GM10248 (cell line): ENCODE measurements at regions not wholly inside any gene's neighbourhood (a gene's known extent, or its start where the extent isn't known, plus 50 kb on each side); places are given as distances from the start of the nearest gene placed in this dataset.

ENCODE experiments used
- CTCF ChIA-PET: fragments of 300-600 bp; sonication (Branson Sonifier 250); formaldehyde crosslinking; extraction: SDS; loops from one replicate; lab custom pipeline; 2021; ENCODE audit warnings: antibody characterized with exemption; lab: Yijun Ruan, JAX
- POLR2A ChIA-PET: fragments of 350-650 bp; sonication (Branson Sonifier 250); formaldehyde crosslinking; extraction: SDS; loops from one replicate; lab custom pipeline; 2020; ENCODE audit warnings: antibody characterized with exemption; lab: Yijun Ruan, JAX
- DNase-seq: peaks from one replicate; pipeline ENCODE4 v3.0.0; 2012; ENCODE audit errors: extremely low spot score
- TF ChIP-seq, protein P1 (sequence below): IDR thresholded peaks from 2 replicates; pipeline ENCODE4 v1.5.1; 2012; ENCODE audit warnings: mild to moderate bottlenecking, low read depth; ENCODE audit errors: extremely low read depth, missing control alignments, control extremely low read depth

DNA sequence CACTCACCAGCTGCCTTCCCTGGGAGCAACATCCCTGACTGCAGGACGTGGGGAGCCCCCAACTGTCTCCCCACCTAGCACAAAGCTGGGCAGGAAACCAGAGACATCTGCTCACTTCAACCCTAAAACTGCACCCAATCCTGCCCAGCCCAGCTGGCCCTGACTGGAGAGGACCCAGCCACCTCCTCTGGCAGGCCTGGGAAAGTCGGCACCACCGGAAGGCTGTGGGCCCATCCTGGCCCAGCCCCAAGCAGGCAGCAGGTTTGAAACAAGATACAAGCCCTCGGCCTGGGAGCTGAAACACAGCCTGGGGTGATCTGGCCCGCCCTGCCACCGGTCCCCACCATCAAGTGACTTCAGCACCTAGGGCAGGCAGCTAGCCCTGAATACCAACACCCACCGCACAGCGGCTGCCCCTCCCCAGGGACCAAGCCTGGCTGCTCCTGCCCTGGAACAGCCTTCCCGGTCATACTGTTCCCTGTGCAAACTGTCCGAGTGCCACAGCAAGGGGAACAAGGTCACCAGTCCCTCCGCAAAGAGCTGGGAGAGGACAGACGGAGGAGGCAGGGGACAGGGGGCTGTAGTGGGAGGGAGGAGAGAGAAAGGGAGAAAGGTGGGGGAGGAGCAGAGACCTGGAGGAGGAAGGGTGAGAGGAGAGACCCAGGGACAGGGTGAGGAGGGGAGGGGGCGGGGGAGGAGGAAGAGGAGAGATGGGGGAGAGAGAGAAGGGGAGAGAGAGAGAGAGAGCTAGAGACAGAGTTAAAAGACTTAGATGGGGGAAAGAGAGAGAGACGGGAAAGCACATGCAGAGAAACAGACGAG, 115.7 kb downstream of the RFLNA start:
- DNase-seq: no peak
- ChIA-PET POLR2A (no interaction called here), CTCF (interaction anchor here (1.3 to 3.6 kb wide), 2 partner anchors 12 to 356 kb away, joined by 3 to 12 read pairs; no protein-coding TSS in a partner anchor)
- TF ChIP-seq, protein P1, sequence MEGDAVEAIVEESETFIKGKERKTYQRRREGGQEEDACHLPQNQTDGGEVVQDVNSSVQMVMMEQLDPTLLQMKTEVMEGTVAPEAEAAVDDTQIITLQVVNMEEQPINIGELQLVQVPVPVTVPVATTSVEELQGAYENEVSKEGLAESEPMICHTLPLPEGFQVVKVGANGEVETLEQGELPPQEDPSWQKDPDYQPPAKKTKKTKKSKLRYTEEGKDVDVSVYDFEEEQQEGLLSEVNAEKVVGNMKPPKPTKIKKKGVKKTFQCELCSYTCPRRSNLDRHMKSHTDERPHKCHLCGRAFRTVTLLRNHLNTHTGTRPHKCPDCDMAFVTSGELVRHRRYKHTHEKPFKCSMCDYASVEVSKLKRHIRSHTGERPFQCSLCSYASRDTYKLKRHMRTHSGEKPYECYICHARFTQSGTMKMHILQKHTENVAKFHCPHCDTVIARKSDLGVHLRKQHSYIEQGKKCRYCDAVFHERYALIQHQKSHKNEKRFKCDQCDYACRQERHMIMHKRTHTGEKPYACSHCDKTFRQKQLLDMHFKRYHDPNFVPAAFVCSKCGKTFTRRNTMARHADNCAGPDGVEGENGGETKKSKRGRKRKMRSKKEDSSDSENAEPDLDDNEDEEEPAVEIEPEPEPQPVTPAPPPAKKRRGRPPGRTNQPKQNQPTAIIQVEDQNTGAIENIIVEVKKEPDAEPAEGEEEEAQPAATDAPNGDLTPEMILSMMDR: no peak

DNA sequence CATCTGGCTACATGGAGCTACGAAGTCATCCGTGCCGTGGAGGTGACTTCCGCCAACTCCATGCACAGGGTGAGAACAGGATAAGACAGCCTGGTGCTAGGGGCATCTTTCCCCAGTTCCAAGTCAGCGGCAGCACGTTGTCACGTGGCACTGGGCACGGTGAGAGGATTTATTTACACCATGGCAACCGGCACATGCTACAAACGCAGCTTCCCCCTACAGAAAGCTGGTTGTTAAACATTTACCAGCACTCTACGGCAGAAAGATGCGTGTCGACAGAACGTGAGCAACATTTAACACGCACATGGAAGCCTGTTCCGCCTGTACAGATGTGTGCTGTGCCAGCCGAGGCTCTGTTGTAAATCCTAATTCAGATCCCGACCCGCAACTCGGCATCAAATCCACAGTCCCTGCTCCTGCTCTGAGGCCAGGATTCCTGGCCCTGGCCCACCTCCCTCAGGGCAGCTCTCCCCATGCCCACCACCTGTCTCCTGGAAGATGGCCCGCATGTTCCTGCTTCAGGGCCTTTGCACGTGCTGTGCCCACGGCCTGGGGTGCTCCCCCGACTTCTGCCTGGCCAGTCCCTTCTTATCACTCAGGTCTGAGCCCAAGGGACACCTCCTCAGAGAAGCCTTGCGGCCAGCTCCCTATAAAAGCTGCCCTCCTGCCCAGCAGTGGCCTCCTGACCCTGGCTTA, 114.1 kb downstream of the RFLNA start:
- no peak for DNase-seq
- TF ChIP-seq, protein P1: no peak
- POLR2A ChIA-PET: no interaction called here
- CTCF ChIA-PET: interaction anchor here (0.6 to 3.6 kb wide), 5 partner anchors 9 to 358 kb away, joined by 3 to 12 read pairs (median 3); no protein-coding TSS in a partner anchor

DNA sequence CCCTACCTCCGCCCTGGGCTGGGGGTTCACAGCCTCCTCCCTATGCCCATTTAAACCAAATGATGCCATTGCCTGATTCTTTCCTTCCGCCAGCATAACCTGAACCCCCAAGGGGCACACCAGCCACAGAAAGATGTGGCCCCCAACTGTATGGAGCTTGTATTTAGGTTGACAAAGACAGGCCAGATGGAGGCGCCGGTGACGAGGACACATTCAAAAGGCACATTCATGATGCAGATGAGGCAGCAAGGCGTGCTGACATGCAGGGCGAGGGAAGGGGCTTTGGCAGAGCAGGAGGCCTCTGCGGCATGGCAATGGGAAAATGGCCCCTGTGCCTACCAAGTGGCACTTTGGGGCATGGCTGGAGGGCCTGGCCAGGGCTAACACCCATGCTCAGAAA, 112.2 kb downstream of the RFLNA start:
- DNase-seq: no peak
- ChIA-PET CTCF (interaction anchor here (3.6 kb wide), 1 partner anchor 8 kb away, joined by 12 read pairs; no protein-coding TSS in a partner anchor), POLR2A (no interaction called here)
- TF ChIP-seq, protein P1: no peak

DNA sequence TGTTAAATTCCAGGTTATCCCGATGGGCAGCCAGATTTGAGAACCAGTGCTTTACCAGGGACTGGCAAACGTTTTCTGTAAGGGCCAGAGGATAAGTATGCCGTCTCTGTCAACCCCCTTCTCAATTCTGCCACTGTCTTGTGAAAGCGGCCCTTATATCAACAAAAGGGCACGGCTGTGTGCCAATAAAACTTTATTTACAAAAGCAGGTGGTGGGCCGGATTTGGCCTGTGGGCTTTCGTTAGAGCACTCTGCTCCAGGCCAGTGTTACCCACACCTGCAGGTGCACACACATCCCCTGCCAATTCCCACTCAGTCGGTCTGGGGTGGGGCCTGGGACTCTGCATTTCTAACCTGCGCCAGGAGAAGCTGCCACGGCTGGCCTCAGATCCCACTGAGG, 111.2 kb downstream of the RFLNA start:
- POLR2A ChIA-PET: no interaction called here
- TF ChIP-seq, protein P1: no peak
- CTCF ChIA-PET: no interaction called here
- DNase-seq: no peak

- TF ChIP-seq, protein P1: no peak
- ChIA-PET CTCF (no interaction called here), POLR2A (no interaction called here)
- DNase-seq: no peak
These were observed 110.7 kb downstream of the RFLNA start for GRCh38 chr12:124405592-124405991.

GRCh38 chr12:124405151-124405550, 110.3 kb downstream of the RFLNA start:
- TF ChIP-seq, protein P1: no peak
- ChIA-PET POLR2A (no interaction called here), CTCF (interaction anchor here (0.7 kb wide), 1 partner anchor 11 kb away, joined by 3 read pairs; no protein-coding TSS in a partner anchor)
- no peak for DNase-seq
